HepG2 (cell line): ENCODE measurements at regions not wholly inside any gene's neighbourhood (a gene's known extent, or its start where the extent isn't known, plus 50 kb on each side); places are given as distances from the start of the nearest gene placed in this dataset.

Experiments used
- ETV5 ChIP-seq: IDR thresholded peaks from 2 replicates; pipeline ENCODE4 v1.6.1; 2018; ENCODE audit warnings: missing biosample characterization, missing genetic modification reagents, inconsistent platforms, borderline replicate concordance
- MED1 ChIP-seq: sonication (generic); formaldehyde crosslinking; IDR thresholded peaks from 2 replicates; pipeline ENCODE4 v1.4.0; 2020; ENCODE audit warnings: missing genetic modification reagents
- POLR2AphosphoS2 ChIP-seq: IDR thresholded peaks from 2 replicates; pipeline ENCODE4 v1.6.1; 2011; ENCODE audit warnings: low read depth, low read length, improper control_type of control experiment
- SALL1 ChIP-seq: sonication (generic); formaldehyde crosslinking; IDR thresholded peaks from 2 replicates; pipeline ENCODE4 v1.8.0; 2022; ENCODE audit warnings: mild to moderate bottlenecking, missing genetic modification reagents
- SMAD3 ChIP-seq: sonication (generic); formaldehyde crosslinking; IDR thresholded peaks from 2 replicates; pipeline ENCODE4 v1.4.0; 2020; ENCODE audit warnings: missing genetic modification reagents
- XBP1 ChIP-seq: sonication (generic); formaldehyde crosslinking; IDR thresholded peaks from 2 replicates; pipeline ENCODE4 v1.5.0; 2020; ENCODE audit warnings: missing genetic modification reagents
- ZMYM4 ChIP-seq: sonication (generic); formaldehyde crosslinking; IDR thresholded peaks from 2 replicates; pipeline ENCODE4 v1.8.1; 2023; ENCODE audit warnings: mild to moderate bottlenecking, missing genetic modification reagents
- ZNF3 ChIP-seq: IDR thresholded peaks from 2 replicates; pipeline ENCODE4 v1.7.0; 2017; ENCODE audit warnings: inconsistent platforms
- ZNF558 ChIP-seq: sonication (generic); formaldehyde crosslinking; IDR thresholded peaks from 2 replicates; pipeline ENCODE4 v1.9.0; 2022; ENCODE audit warnings: mild to moderate bottlenecking, missing genetic modification reagents, borderline replicate concordance
- ZNF567 ChIP-seq: sonication (generic); formaldehyde crosslinking; IDR thresholded peaks from 2 replicates; pipeline ENCODE4 v1.8.1; 2023; ENCODE audit warnings: mild to moderate bottlenecking, missing genetic modification reagents, borderline replicate concordance
- ZNF720 ChIP-seq: sonication (generic); formaldehyde crosslinking; IDR thresholded peaks from 2 replicates; pipeline ENCODE4 v1.4.0; 2020; ENCODE audit warnings: missing genetic modification reagents
- TF ChIP-seq, protein P1 (sequence below): sonication (generic); formaldehyde crosslinking; IDR thresholded peaks from 2 replicates; pipeline ENCODE4 v1.9.0; 2021; ENCODE audit warnings: missing genetic modification reagents, borderline replicate concordance
- TF ChIP-seq, protein P2 (sequence below): sonication (generic); formaldehyde crosslinking; IDR thresholded peaks from 2 replicates; pipeline ENCODE4 v1.5.1; 2020; ENCODE audit warnings: missing genetic modification reagents, mild to moderate bottlenecking, borderline replicate concordance
- TF ChIP-seq, protein P3 (sequence below): sonication (generic); formaldehyde crosslinking; IDR thresholded peaks from 2 replicates; pipeline ENCODE4 v1.4.0; 2020; ENCODE audit warnings: missing genetic modification reagents

DNA sequence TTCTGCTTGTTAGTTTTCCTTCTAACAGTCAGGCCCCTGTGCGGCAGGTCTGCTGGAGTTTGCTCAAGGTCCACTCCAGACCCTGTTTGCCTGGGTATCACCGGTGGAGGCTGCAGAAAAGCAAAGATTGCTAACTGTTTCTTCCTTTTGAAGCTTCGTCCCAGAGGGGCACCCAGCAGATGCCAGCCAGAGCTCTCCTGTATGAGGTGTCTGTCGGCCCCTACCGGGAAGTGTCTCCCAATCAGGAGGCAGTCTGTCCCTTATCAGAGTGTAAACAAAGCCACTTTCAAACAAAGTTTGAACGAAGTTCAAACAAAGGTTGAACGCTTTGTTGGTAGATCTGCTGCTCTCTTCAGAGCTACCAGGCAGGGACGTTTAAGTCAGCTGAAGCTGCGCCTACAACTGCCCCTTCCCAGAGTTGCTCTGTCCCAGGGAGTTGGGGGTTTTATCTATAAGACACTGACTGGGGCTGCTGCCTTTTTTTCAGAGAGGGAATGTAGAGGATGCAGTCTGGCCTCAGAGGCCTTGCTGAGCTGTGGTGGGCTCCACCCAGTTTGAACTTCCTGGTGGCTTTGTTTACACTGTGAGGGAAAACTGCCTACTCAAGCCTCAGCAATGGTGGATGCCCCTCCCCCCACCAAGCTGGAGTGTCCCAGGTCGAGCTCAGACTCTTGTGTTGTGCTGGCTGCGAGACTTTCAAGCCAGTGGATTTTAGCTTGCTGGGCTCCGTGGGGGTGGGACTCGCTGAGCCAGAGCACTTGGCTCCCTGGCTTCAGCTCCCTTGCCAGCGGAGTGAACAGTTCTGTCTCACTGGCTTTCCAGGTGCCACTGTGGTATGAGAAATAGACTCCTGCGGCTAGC lies 401.8 kb downstream of the SRGAP2C start (continued):
- TF ChIP-seq, protein P1, sequence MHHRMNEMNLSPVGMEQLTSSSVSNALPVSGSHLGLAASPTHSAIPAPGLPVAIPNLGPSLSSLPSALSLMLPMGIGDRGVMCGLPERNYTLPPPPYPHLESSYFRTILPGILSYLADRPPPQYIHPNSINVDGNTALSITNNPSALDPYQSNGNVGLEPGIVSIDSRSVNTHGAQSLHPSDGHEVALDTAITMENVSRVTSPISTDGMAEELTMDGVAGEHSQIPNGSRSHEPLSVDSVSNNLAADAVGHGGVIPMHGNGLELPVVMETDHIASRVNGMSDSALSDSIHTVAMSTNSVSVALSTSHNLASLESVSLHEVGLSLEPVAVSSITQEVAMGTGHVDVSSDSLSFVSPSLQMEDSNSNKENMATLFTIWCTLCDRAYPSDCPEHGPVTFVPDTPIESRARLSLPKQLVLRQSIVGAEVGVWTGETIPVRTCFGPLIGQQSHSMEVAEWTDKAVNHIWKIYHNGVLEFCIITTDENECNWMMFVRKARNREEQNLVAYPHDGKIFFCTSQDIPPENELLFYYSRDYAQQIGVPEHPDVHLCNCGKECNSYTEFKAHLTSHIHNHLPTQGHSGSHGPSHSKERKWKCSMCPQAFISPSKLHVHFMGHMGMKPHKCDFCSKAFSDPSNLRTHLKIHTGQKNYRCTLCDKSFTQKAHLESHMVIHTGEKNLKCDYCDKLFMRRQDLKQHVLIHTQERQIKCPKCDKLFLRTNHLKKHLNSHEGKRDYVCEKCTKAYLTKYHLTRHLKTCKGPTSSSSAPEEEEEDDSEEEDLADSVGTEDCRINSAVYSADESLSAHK, result no peak
- TF ChIP-seq SMAD3 (CRISPR knock-in tag) (peak; percentile 22; the same call in 1 of the 2 replicates), MED1 (CRISPR knock-in tag) (peak; percentile 89), SALL1 (CRISPR knock-in tag) (peak; percentile 90), ZNF3 (no peak), XBP1 (CRISPR knock-in tag) (no peak), ZNF567 (CRISPR knock-in tag) (no peak), ETV5 (CRISPR knock-in tag) (peak; percentile 29; the same call in 1 of the 2 replicates), POLR2AphosphoS2 (no peak), ZMYM4 (CRISPR knock-in tag) (peak; percentile 100), ZNF720 (CRISPR knock-in tag) (no peak), ZNF558 (no peak; the same call in 1 of the 2 replicates)
- TF ChIP-seq, protein P2, sequence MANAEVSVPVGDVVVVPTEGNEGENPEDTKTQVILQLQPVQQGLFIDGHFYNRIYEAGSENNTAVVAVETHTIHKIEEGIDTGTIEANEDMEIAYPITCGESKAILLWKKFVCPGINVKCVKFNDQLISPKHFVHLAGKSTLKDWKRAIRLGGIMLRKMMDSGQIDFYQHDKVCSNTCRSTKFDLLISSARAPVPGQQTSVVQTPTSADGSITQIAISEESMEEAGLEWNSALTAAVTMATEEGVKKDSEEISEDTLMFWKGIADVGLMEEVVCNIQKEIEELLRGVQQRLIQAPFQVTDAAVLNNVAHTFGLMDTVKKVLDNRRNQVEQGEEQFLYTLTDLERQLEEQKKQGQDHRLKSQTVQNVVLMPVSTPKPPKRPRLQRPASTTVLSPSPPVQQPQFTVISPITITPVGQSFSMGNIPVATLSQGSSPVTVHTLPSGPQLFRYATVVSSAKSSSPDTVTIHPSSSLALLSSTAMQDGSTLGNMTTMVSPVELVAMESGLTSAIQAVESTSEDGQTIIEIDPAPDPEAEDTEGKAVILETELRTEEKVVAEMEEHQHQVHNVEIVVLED (CRISPR knock-in tag), result peak; percentile 52; the same call in 1 of the 2 replicates
- TF ChIP-seq, protein P3, sequence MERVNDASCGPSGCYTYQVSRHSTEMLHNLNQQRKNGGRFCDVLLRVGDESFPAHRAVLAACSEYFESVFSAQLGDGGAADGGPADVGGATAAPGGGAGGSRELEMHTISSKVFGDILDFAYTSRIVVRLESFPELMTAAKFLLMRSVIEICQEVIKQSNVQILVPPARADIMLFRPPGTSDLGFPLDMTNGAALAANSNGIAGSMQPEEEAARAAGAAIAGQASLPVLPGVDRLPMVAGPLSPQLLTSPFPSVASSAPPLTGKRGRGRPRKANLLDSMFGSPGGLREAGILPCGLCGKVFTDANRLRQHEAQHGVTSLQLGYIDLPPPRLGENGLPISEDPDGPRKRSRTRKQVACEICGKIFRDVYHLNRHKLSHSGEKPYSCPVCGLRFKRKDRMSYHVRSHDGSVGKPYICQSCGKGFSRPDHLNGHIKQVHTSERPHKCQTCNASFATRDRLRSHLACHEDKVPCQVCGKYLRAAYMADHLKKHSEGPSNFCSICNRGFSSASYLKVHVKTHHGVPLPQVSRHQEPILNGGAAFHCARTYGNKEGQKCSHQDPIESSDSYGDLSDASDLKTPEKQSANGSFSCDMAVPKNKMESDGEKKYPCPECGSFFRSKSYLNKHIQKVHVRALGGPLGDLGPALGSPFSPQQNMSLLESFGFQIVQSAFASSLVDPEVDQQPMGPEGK (CRISPR knock-in tag), result peak; percentile 44; the same call in 1 of the 2 replicates
